ENCODE measurements at regions not wholly inside any gene's neighbourhood (a gene's known extent, or its start where the extent isn't known, plus 50 kb on each side); places are given as distances from the start of the nearest gene placed in this dataset.

- no peak for TF ChIP-seq CTCF (IDR thresholded peaks at IDR 0.05)
- no peak for TF ChIP-seq POLR2A (IDR thresholded peaks at IDR 0.05)
Measured at GRCh38 chr5:5570646-5571045, 148.2 kb downstream of the ICE1 start.

All from Peyer's patch (tissue), 4 donors.